T-cell (primary cell): ENCODE measurements at regions not wholly inside any gene's neighbourhood (a gene's known extent, or its start where the extent isn't known, plus 50 kb on each side); places are given as distances from the start of the nearest gene placed in this dataset.

ENCODE experiments used
- ATAC-seq, 4 experiments: fragments of 200-7000 bp in 3 of 4; fragments of 150-1000 bp in 1 of 4; cut with Tn5 transposase; replicated peaks in 1 of 4; 1 replicate in 3 of 4; 2 replicates in 1 of 4; pipeline ENCODE4 v1.10.0; 2021; ENCODE audit warnings: moderate library complexity in 3 of 4, mild to moderate bottlenecking in 2 of 4, moderate number of reproducible peaks in 1 of 4
- CTCF ChIA-PET, 2 donors: fragments of 300-600 bp; sonication (Branson Sonifier 250); formaldehyde crosslinking; loops; one replicate each; lab custom pipeline; 2022; ENCODE audit warnings: antibody characterized with exemption in 2 of 2; lab: Charles Lee
- POLR2A ChIA-PET, 2 donors: fragments of 300-600 bp; sonication (Branson Sonifier 250); formaldehyde crosslinking; loops; one replicate each; lab custom pipeline; 2022; ENCODE audit warnings: antibody characterized with exemption in 2 of 2; lab: Charles Lee
- DNase-seq, 35 experiments: peaks; one replicate each; pipeline versions ENCODE4 v3.0.0 to v3.0.0-alpha.2; 2013 to 2023
- H3K27ac ChIP-seq: one replicate; pipeline ENCODE4 v1.5.1; 2013; ENCODE audit warnings: low read length
- H3K27me3 ChIP-seq, 2 experiments: replicated peaks in 1 of 2; 1 replicate in 1 of 2; 2 replicates in 1 of 2; pipeline versions ENCODE4 v1.6.1 to v1.7.0; 2013; ENCODE audit warnings: low read length in 1 of 2, mixed read lengths in 1 of 2; ENCODE audit not compliant: control insufficient read depth in 2 of 2, insufficient read depth in 2 of 2; ENCODE audit errors: extremely low read depth in 1 of 2
- H3K36me3 ChIP-seq, 2 donors: 1 replicate in 1 of 2; 2 replicates in 1 of 2; pipeline versions ENCODE4 v1.6.1 to v1.7.0; 2013; ENCODE audit warnings: low read length in 1 of 2; ENCODE audit not compliant: control insufficient read depth in 2 of 2, insufficient read depth in 1 of 2; ENCODE audit errors: extremely low read depth in 1 of 2
- H3K4me1 ChIP-seq, 2 experiments: 1 replicate in 1 of 2; 2 replicates in 1 of 2; pipeline versions ENCODE4 v1.6.1 to v1.7.0; 2013; ENCODE audit warnings: low read length in 2 of 2, mixed read lengths in 1 of 2; ENCODE audit not compliant: insufficient read depth in 2 of 2, control insufficient read depth in 1 of 2; ENCODE audit errors: extremely low read depth in 1 of 2
- H3K4me3 ChIP-seq, 2 donors: 1 replicate in 1 of 2; 2 replicates in 1 of 2; pipeline versions ENCODE4 v1.5.1 to v1.7.0; 2013; ENCODE audit warnings: mild to moderate bottlenecking in 2 of 2, low read length in 1 of 2, moderate library complexity in 1 of 2; ENCODE audit not compliant: control insufficient read depth in 1 of 2; ENCODE audit errors: extremely low read depth in 1 of 2
- H3K9me3 ChIP-seq: 2 replicates; pipeline ENCODE4 v1.7.0; 2013
- H3K27ac Mint-ChIP-seq, 2 donors: one replicate each; pipeline ENCODE4 v1.8.0; 2020 to 2021; ENCODE audit warnings: mild to moderate bottlenecking in 2 of 2, mixed read lengths in 2 of 2
- H3K27me3 Mint-ChIP-seq, 2 donors: one replicate each; pipeline ENCODE4 v1.8.0; 2021 to 2022; ENCODE audit warnings: mixed read lengths in 2 of 2
- H3K36me3 Mint-ChIP-seq: one replicate; pipeline ENCODE4 v1.8.0; 2021; ENCODE audit warnings: mixed read lengths
- H3K4me1 Mint-ChIP-seq, 3 donors: one replicate each; pipeline ENCODE4 v1.8.0; 2020 to 2022; ENCODE audit warnings: mixed read lengths in 3 of 3, mild to moderate bottlenecking in 1 of 3
- H3K4me3 Mint-ChIP-seq, 3 donors: one replicate each; pipeline ENCODE4 v1.8.0; 2020 to 2022; ENCODE audit warnings: mild to moderate bottlenecking in 3 of 3, mixed read lengths in 3 of 3, moderate library complexity in 3 of 3
- H3K9me3 Mint-ChIP-seq, 3 donors: one replicate each; pipeline ENCODE4 v1.8.0; 2020 to 2022; ENCODE audit warnings: mixed read lengths in 3 of 3
- WGBS: methylation state at CpG from one replicate; pipeline ENCODE4 v1.1.5; 2013; ENCODE audit warnings: missing lambda C conversion rate; ENCODE audit not compliant: insufficient coverage; 5-methylcytosine and 5-hydroxymethylcytosine counted together

DNA sequence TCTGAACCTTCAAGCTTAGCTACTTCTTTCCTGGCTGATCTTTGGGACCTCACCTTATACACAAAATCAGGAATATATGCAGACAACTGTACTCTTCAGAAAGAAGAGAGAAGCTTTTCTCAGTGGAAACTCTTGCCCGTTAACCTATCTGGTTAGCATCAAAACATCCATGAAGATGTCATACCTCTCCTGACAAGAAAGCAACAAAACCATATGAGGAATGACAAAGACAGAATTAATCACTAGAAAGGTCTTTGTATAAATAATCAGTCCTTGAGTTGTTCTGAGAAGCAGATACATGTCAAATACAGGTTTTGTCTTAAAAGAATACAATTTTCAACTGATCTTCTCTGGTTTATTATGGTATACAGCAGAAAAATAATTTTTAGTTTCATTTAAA is 130.8 kb downstream of the FAT4 start:
- Mint-ChIP-seq H3K27ac (no peak overlapping the region), H3K27me3 (no peaks in the 10 kb centered on the region), H3K9me3 (peaks cover 3 to 15% (median 7%) of the 10 kb centered on the region in 3 donors), H3K4me3 (no peak overlapping the region), H3K4me1 (no peaks in the 10 kb centered on the region), H3K36me3 (no peaks in the 10 kb centered on the region)
- ChIA-PET POLR2A (no interaction called here), CTCF (no interaction called here)
- no peak overlapping the region for H3K27ac ChIP-seq
- no peaks in the 10 kb centered on the region for H3K4me1 ChIP-seq
- H3K4me3 ChIP-seq, result no peak overlapping the region
- no peaks in the 10 kb centered on the region for H3K27me3 ChIP-seq
- no CpG with 5 or more reads among the region's 1 CpG for WGBS
- no peak for DNase-seq
- no peaks in the 10 kb centered on the region for H3K36me3 ChIP-seq
- no peak for ATAC-seq
- H3K9me3 ChIP-seq, result no peaks in the 10 kb centered on the region

DNA sequence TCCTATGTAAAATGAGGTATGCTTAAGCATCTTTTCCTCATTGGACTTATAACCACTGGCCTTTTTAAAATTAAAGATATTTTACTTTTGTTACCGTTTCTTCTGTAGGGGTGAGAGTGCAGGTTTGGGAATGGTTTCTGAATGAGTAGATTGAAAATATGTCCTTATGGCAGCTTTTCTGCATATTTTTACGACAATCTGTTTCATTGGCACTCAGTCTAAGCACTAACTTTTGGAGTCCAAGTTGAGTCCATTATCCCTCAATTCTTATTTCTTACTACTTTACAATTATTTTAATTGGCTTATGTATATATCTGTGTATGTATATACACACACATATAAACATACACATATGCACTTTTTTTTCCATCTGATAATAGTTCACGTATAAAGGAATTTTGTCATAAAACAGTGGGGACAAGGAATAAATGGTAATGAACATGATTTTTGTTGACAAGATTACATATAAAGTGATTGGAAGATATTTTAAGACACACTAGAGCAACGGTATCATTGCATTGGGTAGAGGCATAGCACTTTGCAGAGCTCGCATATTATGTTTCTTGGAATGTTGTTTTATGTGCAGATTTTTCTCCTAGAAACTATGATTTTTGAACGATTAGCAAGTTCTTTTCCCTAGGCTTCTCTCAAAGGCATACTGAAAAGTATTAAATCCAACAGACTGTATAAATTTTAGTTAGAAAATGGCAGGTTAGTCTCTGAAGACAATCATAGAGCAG is 133.0 kb downstream of the FAT4 start:
- ATAC-seq (no peak), DNase-seq (no peak)
- H3K9me3 Mint-ChIP-seq, result peaks cover 3 to 21% (median 7%) of the 10 kb centered on the region in 3 donors
- no peaks in the 10 kb centered on the region for H3K27me3 ChIP-seq
- no peaks in the 10 kb centered on the region for H3K36me3 ChIP-seq
- no peak overlapping the region for H3K27ac Mint-ChIP-seq
- POLR2A ChIA-PET, result no interaction called here
- H3K4me1 ChIP-seq, result no peaks in the 10 kb centered on the region
- H3K9me3 ChIP-seq, result no peaks in the 10 kb centered on the region
- no CpG with 5 or more reads among the region's 6 CpGs for WGBS
- H3K4me3 Mint-ChIP-seq, result no peak overlapping the region
- H3K27me3 Mint-ChIP-seq, result no peaks in the 10 kb centered on the region
- H3K36me3 Mint-ChIP-seq, result no peaks in the 10 kb centered on the region
- H3K27ac ChIP-seq, result no peak overlapping the region
- H3K4me3 ChIP-seq, result no peak overlapping the region
- no peaks in the 10 kb centered on the region for H3K4me1 Mint-ChIP-seq
- CTCF ChIA-PET, result no interaction called here

DNA sequence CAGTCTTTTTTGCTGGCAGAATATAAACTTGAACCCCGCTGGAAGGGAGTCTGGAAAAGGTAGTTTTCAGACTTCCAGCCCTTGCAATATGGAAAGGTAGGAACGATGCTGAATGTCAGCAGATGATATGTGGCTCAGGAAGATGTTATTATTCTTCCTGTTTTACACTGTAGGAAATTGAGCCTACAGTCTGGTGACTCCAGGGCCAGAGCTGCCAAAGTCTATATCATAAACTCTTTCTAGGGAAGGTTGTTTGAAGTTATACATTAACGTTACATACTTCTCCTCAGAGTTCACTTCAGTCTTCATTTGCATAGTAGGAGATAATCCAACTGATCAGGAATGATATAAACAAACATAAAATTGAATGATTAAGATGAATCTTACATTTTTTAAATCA is 141.3 kb downstream of the FAT4 start:
- no peaks in the 10 kb centered on the region for H3K4me1 Mint-ChIP-seq
- ATAC-seq (no peak), DNase-seq (no peak)
- POLR2A ChIA-PET, result no interaction called here
- H3K36me3 Mint-ChIP-seq, result no peaks in the 10 kb centered on the region
- no peak overlapping the region for H3K27ac Mint-ChIP-seq
- no CpG with 5 or more reads among the region's 3 CpGs for WGBS
- no peak overlapping the region for H3K4me3 ChIP-seq
- H3K27ac ChIP-seq, result no peak overlapping the region
- H3K36me3 ChIP-seq, result no peaks in the 10 kb centered on the region
- H3K4me3 Mint-ChIP-seq, result no peak overlapping the region
- peaks cover 4 to 14% (median 5%) of the 10 kb centered on the region in 3 donors for H3K9me3 Mint-ChIP-seq
- H3K9me3 ChIP-seq, result no peaks in the 10 kb centered on the region
- no peaks in the 10 kb centered on the region for H3K27me3 Mint-ChIP-seq
- CTCF ChIA-PET, result no interaction called here
- no peaks in the 10 kb centered on the region for H3K4me1 ChIP-seq
- H3K27me3 ChIP-seq, result no peaks in the 10 kb centered on the region

DNA sequence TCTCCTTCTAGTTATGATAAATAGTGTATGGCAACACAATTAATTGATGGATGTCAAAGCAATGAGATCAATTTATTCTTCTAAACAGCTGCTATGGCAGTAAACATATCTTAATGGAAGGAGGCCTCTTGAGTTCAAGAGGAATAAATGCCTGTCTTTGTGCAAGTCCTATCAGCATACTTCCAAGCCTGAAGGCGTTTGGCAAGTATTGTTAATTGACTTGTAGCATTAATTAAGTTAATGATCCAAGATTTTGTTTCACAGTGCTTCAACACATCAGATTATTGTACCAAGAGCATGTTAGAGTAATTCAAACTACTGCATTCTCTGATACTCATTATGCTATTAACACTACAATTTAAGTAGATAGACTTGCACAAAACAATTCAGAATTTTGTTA is 144.8 kb downstream of the FAT4 start:
- H3K9me3 ChIP-seq, result no peaks in the 10 kb centered on the region
- Mint-ChIP-seq H3K4me3 (no peak overlapping the region), H3K9me3 (peaks cover 4 to 14% (median 5%) of the 10 kb centered on the region in 3 donors), H3K27me3 (no peaks in the 10 kb centered on the region), H3K27ac (no peak overlapping the region), H3K4me1 (no peaks in the 10 kb centered on the region), H3K36me3 (no peaks in the 10 kb centered on the region)
- POLR2A ChIA-PET, result no interaction called here
- no peaks in the 10 kb centered on the region for H3K27me3 ChIP-seq
- CTCF ChIA-PET, result no interaction called here
- H3K27ac ChIP-seq, result no peak overlapping the region
- no peaks in the 10 kb centered on the region for H3K36me3 ChIP-seq
- WGBS, result no CpG with 5 or more reads among the region's 1 CpG
- H3K4me3 ChIP-seq, result no peak overlapping the region
- H3K4me1 ChIP-seq, result peaks cover 0 to 2% of the 10 kb centered on the region in 2 experiments
- ATAC-seq (no peak), DNase-seq (no peak)

DNA sequence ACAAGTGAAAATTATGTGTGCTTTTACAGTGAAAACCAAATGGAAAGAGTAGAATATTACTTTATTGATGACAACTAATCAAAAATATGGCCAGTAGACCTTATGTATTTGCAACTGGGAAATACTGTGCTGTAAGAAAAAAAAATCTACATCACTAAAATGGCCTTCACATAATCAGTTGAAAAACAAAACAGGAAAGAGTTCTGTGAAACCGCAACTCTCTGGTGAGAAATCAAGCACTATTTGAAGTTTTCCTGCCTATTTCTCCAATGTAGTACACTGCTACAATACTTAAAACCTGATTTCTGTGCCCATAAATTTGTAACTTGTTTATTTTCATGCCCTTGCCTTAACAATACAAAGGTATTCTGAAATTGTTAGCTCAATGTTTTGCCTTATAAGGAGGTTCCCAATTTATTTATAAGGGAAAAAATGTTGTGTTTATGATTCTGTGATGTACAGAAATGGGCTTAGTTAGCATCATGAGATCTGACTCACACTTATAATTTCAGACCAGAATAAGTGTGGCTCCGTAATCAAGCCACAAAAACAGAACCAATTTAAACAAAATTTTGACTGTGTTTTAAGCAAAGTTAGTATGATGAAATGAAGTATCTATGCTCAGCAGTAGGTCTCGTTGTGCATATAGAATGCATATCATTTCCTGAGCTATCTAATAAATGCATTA is 147.1 kb downstream of the FAT4 start:
- Mint-ChIP-seq H3K27me3 (no peaks in the 10 kb centered on the region), H3K4me3 (no peak overlapping the region), H3K36me3 (no peaks in the 10 kb centered on the region), H3K27ac (no peak overlapping the region), H3K4me1 (no peaks in the 10 kb centered on the region), H3K9me3 (peaks cover 4 to 14% (median 5%) of the 10 kb centered on the region in 3 donors)
- peaks cover 0 to 2% of the 10 kb centered on the region in 2 experiments for H3K4me1 ChIP-seq
- H3K27ac ChIP-seq, result no peak overlapping the region
- DNase-seq, result no peak
- no peaks in the 10 kb centered on the region for H3K36me3 ChIP-seq
- H3K9me3 ChIP-seq, result no peaks in the 10 kb centered on the region
- ChIA-PET POLR2A (no interaction called here), CTCF (no interaction called here)
- H3K27me3 ChIP-seq, result no peaks in the 10 kb centered on the region
- ATAC-seq, result no peak
- no peak overlapping the region for H3K4me3 ChIP-seq
- WGBS, result no CpG with 5 or more reads among the region's 3 CpGs

DNA sequence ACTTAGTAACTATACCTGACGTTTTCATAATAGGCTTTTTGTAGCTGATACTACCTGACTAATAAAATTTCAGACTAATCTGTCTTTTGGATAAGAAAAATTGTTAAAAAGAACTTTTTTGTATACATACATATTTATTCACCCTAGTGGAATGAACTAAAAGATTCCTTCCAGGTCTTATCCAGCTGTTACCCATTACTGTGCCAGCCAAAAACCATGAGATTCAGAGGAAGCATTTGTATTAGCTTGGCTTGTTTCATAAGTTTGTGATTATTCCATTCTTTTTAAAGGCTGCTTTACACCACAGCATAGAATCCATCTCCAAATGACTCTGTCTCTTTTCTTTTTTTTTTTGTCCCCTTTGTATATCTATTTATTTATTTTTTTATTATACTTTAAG is 149.4 kb downstream of the FAT4 start:
- Histone ChIP-seq H3K9me3 (no peaks in the 10 kb centered on the region), H3K27me3 (no peaks in the 10 kb centered on the region), H3K27ac (no peak overlapping the region), H3K4me1 (peaks cover 0 to 2% of the 10 kb centered on the region in 2 experiments), H3K36me3 (no peaks in the 10 kb centered on the region), H3K4me3 (no peak overlapping the region)
- ChIA-PET CTCF (no interaction called here), POLR2A (no interaction called here)
- WGBS, result no CpG with 5 or more reads among the region's 1 CpG
- DNase-seq, result no peak
- H3K9me3 Mint-ChIP-seq, result peaks cover 3 to 14% (median 4%) of the 10 kb centered on the region in 3 donors
- no peaks in the 10 kb centered on the region for H3K36me3 Mint-ChIP-seq
- no peaks in the 10 kb centered on the region for H3K4me1 Mint-ChIP-seq
- H3K27me3 Mint-ChIP-seq, result no peaks in the 10 kb centered on the region
- no peak overlapping the region for H3K4me3 Mint-ChIP-seq
- ATAC-seq, result no peak
- no peak overlapping the region for H3K27ac Mint-ChIP-seq
